ENCODE measurements at regions not wholly inside any gene's neighbourhood (a gene's known extent, or its start where the extent isn't known, plus 50 kb on each side); places are given as distances from the start of the nearest gene placed in this dataset.
"Not testable (repeated sequence)": the region's sequence is repeated elsewhere in the genome, so short reads cannot be mapped to it uniquely, and the experiment has no call there.

GRCh38 chr19:28444362-28444761 is 768.6 kb downstream of the UQCRFS1 start:
- DNase-seq (ENCODE audit: low read depth in 2 of 2), result no peak

GRCh38 chr19:28443361-28443760 is 769.6 kb downstream of the UQCRFS1 start:
- DNase-seq (ENCODE audit: low read depth in 2 of 2), result no peak

- no peak for DNase-seq (ENCODE audit: low read depth in 2 of 2)
Measured at GRCh38 chr19:28437390-28438346, 775.3 kb downstream of the UQCRFS1 start.

DNA sequence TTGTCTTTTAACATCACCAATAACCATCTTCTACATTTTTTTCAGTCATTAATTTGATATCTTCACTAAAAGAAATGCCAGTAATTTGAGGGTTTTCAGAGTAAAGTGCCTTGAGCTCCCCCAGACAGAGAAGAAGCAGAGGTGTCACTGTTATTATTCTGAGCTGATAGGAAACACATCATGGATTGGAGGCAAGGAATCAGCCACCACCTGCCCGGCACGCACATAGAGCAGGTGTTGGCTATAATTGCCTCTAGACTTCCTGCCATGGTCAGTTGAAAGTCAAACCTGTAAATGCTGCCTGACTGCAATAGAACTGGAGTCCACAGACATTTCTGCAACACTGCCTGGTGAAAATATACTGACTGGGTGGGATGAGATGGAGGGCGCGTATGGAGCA is 776.6 kb downstream of the UQCRFS1 start:
- DNase-seq (ENCODE audit: low read depth in 2 of 2), result no peak

GRCh38 chr19:28435551-28436271 is 777.2 kb downstream of the UQCRFS1 start:
- no peak for DNase-seq (ENCODE audit: low read depth in 2 of 2)

GRCh38 chr19:28434794-28435193 is 778.2 kb downstream of the UQCRFS1 start:
- DNase-seq (ENCODE audit: low read depth in 2 of 2), result not testable (repeated sequence)

GRCh38 chr19:28434365-28434764 is 778.6 kb downstream of the UQCRFS1 start:
- not testable (repeated sequence) for DNase-seq (ENCODE audit: low read depth in 2 of 2)

- DNase-seq (ENCODE audit: low read depth in 2 of 2), result not testable (repeated sequence)
Measured at GRCh38 chr19:28433166-28433565, 779.8 kb downstream of the UQCRFS1 start.

GRCh38 chr19:28430214-28430613 is 782.7 kb downstream of the UQCRFS1 start:
- no peak for DNase-seq (ENCODE audit: low read depth in 2 of 2)

GRCh38 chr19:28429356-28429755 is 783.6 kb downstream of the UQCRFS1 start:
- no peak for DNase-seq (ENCODE audit: low read depth in 2 of 2)

DNA sequence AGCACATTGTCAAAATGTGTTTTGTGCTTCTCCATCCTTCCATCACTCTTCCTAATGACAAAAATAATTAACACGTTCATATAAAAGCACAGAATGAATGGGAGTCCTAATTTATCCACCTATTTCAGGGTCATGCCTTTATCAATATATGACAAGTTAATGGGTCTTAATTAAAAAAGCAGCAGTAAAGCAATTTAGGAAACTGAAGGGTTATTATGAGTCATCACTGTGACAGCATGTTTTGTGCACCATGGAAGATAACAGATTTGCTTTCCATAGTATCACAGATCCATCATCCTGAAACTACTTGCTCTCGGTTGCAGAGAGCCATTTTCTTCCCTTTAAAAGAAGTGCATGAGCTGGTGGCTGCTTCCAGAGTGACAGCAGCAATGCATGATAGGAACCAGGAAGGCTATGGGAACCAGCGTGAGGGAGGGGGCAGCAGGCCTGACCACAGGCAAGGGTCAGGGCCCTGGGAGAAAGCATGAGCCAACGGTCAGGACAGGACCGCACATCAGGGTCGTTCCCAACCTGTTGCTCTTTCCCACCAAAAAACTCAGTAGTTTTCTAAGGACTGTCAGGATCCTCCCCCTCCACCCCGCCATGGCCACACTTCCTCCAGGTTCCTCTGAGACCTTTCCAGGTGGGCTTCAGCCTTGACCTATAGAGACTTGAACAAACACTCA is 784.1 kb downstream of the UQCRFS1 start:
- no peak for DNase-seq (ENCODE audit: low read depth in 2 of 2)

DNA sequence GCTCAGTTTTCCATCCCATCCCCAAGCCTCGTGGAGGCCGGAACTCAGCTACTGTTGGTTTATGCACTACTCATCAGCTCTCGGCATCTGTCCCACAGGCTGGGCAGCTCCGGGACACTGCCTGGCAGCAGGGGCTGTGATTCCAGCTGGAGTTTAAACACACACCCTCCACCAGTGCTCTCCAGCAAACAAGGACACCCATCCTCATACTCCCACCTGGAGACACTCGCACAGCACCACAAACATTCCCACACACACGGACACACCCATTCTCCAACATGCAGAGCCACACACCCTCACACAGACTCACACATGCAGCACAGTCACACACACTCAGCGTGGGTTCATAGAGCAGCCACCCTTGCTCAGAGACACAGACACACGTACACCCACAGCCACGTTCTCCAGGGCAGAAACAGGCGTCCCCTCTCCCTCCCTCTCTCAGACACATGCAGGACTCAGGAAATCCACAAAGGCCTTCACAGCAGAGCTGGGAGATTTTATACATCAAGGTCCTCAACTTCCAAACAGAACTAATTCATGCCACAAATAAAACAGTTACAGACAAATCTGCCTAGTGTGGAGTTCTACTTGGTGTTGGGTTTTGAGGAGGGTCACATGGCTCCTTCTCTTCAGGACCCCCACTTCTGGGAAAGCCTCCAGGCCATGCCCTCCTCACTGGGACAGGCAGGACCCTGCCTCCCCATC is 785.4 kb downstream of the UQCRFS1 start:
- DNase-seq (ENCODE audit: low read depth in 2 of 2), result no peak

- no peak for DNase-seq (ENCODE audit: low read depth in 2 of 2)
Measured at GRCh38 chr19:28426730-28427225, 786.2 kb downstream of the UQCRFS1 start.

- DNase-seq (ENCODE audit: low read depth in 2 of 2), result no peak
Measured at GRCh38 chr19:28426110-28426729, 786.7 kb downstream of the UQCRFS1 start.

DNA sequence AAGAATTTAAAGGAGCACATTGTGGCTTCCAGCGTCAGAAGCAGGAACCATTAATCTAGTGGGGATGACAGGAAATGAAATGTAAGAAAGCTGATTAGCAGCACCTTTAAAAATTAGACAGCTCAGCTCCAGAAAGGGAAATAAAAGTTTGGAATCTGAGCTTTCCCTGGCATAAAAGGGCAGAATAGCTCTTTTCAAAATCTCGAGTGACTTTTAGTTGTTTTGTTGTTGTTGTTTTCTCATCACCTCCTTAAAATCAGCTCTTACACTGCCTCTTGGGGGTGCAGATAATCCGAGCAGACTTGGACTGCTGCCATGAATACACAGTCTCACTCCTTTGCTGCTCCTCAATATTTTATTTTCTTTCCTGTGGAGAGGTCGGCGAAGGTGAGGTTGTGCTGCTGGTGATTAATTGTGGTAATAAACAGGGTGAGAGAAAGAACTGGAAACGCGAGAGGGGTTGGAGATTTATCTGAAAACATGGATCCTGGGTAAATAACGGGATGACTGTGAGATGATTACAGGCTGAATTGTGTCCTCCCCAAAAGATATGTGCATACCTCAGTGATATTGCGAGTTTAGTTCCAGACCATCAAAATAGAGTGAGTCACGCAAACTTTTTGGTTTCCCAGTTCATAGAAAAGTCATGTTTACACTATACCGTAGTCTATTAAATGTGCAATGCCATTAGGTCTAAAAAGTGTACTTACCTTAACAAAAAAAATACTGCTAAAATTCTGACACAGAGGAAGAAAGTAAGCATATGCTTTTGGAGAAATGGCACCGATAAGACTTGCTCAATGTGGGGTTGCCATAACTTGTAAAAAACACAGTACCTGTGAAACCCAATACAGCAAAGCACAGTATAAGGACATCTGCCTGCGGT is 787.7 kb downstream of the UQCRFS1 start:
- DNase-seq (ENCODE audit: low read depth in 2 of 2), result no peak

- DNase-seq (ENCODE audit: low read depth in 2 of 2), result no peak
Measured at GRCh38 chr19:28424662-28425045, 788.3 kb downstream of the UQCRFS1 start.

- DNase-seq (ENCODE audit: low read depth in 2 of 2), result no peak
Measured at GRCh38 chr19:28424077-28424476, 788.9 kb downstream of the UQCRFS1 start.

- DNase-seq (ENCODE audit: low read depth in 2 of 2), result no peak
Measured at GRCh38 chr19:28422791-28423650, 789.9 kb downstream of the UQCRFS1 start.

GRCh38 chr19:28422046-28422445 is 790.9 kb downstream of the UQCRFS1 start:
- no peak for DNase-seq (ENCODE audit: low read depth in 2 of 2)

Data from activated CD4-positive, alpha-beta T cell treated with anti-CD3 and anti-CD28 coated beads for 24 hours (primary cell).